MCF 10A (cell line): ENCODE measurements at regions not wholly inside any gene's neighbourhood (a gene's known extent, or its start where the extent isn't known, plus 50 kb on each side); places are given as distances from the start of the nearest gene placed in this dataset.

Experiments
- BruUV-seq: library from RNA; stranded (reverse); fragments of 400-500 nt; replicated peaks from 2 replicates; lab custom pipeline; 2021; lab: Mats Ljungman, UMichigan
- CTCF ChIA-PET: fragments of 300-600 bp; sonication (Branson Sonifier 250); formaldehyde crosslinking; extraction: SDS; loops from one replicate; lab custom pipeline; 2021; ENCODE audit warnings: antibody characterized with exemption, inconsistent platforms; lab: Yijun Ruan, JAX
- POLR2A ChIA-PET: fragments of 300-600, 350-650 bp; sonication (Branson Sonifier 250); formaldehyde crosslinking; extraction: SDS; loops from one replicate; lab custom pipeline; 2020; ENCODE audit warnings: antibody characterized with exemption, inconsistent platforms; lab: Yijun Ruan, JAX
- DNase-seq: peaks from one replicate; pipeline ENCODE4 v3.0.0-alpha.2; 2018; ENCODE audit not compliant: unreplicated experiment
- H3K27ac Mint-ChIP-seq: one replicate; pipeline ENCODE4 v1.8.0; 2022; ENCODE audit warnings: mild to moderate bottlenecking, low read depth, mixed read lengths; ENCODE audit not compliant: unreplicated experiment
- H3K27me3 Mint-ChIP-seq: one replicate; pipeline ENCODE4 v1.8.0; 2022; ENCODE audit warnings: mixed read lengths; ENCODE audit not compliant: insufficient read depth, unreplicated experiment
- H3K36me3 Mint-ChIP-seq: one replicate; pipeline ENCODE4 v1.8.0; 2022; ENCODE audit warnings: mild to moderate bottlenecking, moderate library complexity, mixed read lengths; ENCODE audit not compliant: insufficient read depth, unreplicated experiment
- H3K4me1 Mint-ChIP-seq: one replicate; pipeline ENCODE4 v1.8.0; 2022; ENCODE audit warnings: mixed read lengths; ENCODE audit not compliant: insufficient read depth, unreplicated experiment
- H3K4me3 Mint-ChIP-seq: one replicate; pipeline ENCODE4 v1.8.0; 2022; ENCODE audit warnings: mild to moderate bottlenecking, moderate library complexity, mixed read lengths; ENCODE audit not compliant: unreplicated experiment
- H3K9me3 Mint-ChIP-seq: one replicate; pipeline ENCODE4 v1.8.0; 2022; ENCODE audit warnings: mixed read lengths; ENCODE audit not compliant: unreplicated experiment
- CTCF ChIP-seq: fragments of 200-600 bp; IDR thresholded peaks from one replicate; pipeline ENCODE4 v1.8.0; 2022; ENCODE audit warnings: antibody characterized with exemption, mild to moderate bottlenecking; ENCODE audit not compliant: unreplicated experiment
- intact Hi-C: fragments of 100-400 bp; cut with micrococcal nuclease; formaldehyde crosslinking; loops from 2 replicates; pipeline ENCODE4 v1.14.1; 2022

GRCh38 chr1:162956922-162957321 is 95.9 kb upstream of the CCDC190 start:
- Mint-ChIP-seq H3K4me3 (no peak overlapping the region), H3K27ac (no peak overlapping the region), H3K36me3 (no peaks in the 10 kb centered on the region), H3K4me1 (no peaks in the 10 kb centered on the region), H3K9me3 (no peaks in the 10 kb centered on the region), H3K27me3 (no peaks in the 10 kb centered on the region)
- intact Hi-C loops = no loop called here
- no peak for DNase-seq
- POLR2A ChIA-PET = interaction anchor here (0.7 to 1.2 kb wide), 2 partner anchors 63 to 103 kb away, joined by 3 read pairs; no protein-coding TSS in a partner anchor
- no TSS peak for BruUV-seq
- TF ChIP-seq CTCF = no peak
- CTCF ChIA-PET = interaction anchor here (0.6 to 2.1 kb wide), 4 partner anchors 37 to 1155 kb away, joined by 3 to 8 read pairs (median 4); no protein-coding TSS in a partner anchor

GRCh38 chr1:162954824-162955223 is 93.8 kb upstream of the CCDC190 start:
- TF ChIP-seq CTCF = no peak
- CTCF ChIA-PET = interaction anchor here (0.9 to 1.8 kb wide), 2 partner anchors 21 to 220 kb away, joined by 3 to 5 read pairs; no protein-coding TSS in a partner anchor
- Mint-ChIP-seq H3K4me3 (no peak overlapping the region), H3K9me3 (no peaks in the 10 kb centered on the region), H3K36me3 (no peaks in the 10 kb centered on the region), H3K27ac (no peak overlapping the region), H3K4me1 (no peaks in the 10 kb centered on the region), H3K27me3 (no peaks in the 10 kb centered on the region)
- peak; percentile 51 for DNase-seq
- BruUV-seq = no TSS peak
- POLR2A ChIA-PET = no interaction called here
- intact Hi-C loops = no loop called here

GRCh38 chr1:162952956-162953355 is 92.0 kb upstream of the CCDC190 start:
- no peaks in the 10 kb centered on the region for H3K36me3 Mint-ChIP-seq
- intact Hi-C loops = no loop called here
- no peaks in the 10 kb centered on the region for H3K4me1 Mint-ChIP-seq
- CTCF ChIA-PET = interaction anchor here (0.9 kb wide), 2 partner anchors 10 to 99 kb away, joined by 3 to 5 read pairs; no protein-coding TSS in a partner anchor
- POLR2A ChIA-PET = no interaction called here
- H3K27me3 Mint-ChIP-seq = no peaks in the 10 kb centered on the region
- no peak for DNase-seq
- no peaks in the 10 kb centered on the region for H3K9me3 Mint-ChIP-seq
- no peak for TF ChIP-seq CTCF
- no peak overlapping the region for H3K27ac Mint-ChIP-seq
- no TSS peak for BruUV-seq
- H3K4me3 Mint-ChIP-seq = no peak overlapping the region

- intact Hi-C loops = no loop called here
- H3K4me1 Mint-ChIP-seq = no peaks in the 10 kb centered on the region
- no peak for TF ChIP-seq CTCF
- POLR2A ChIA-PET = no interaction called here
- CTCF ChIA-PET = interaction anchor here (0.7 to 0.9 kb wide), 3 partner anchors 9 to 98 kb away, joined by 3 to 5 read pairs (median 3); no protein-coding TSS in a partner anchor
- no peaks in the 10 kb centered on the region for H3K36me3 Mint-ChIP-seq
- H3K9me3 Mint-ChIP-seq = no peaks in the 10 kb centered on the region
- no TSS peak for BruUV-seq
- H3K27ac Mint-ChIP-seq = no peak overlapping the region
- H3K27me3 Mint-ChIP-seq = no peaks in the 10 kb centered on the region
- no peak overlapping the region for H3K4me3 Mint-ChIP-seq
- DNase-seq = no peak
These were observed 90.8 kb upstream of the CCDC190 start for GRCh38 chr1:162951553-162952315.
